AG04449 (cell line): ENCODE measurements at regions not wholly inside any gene's neighbourhood (a gene's known extent, or its start where the extent isn't known, plus 50 kb on each side); places are given as distances from the start of the nearest gene placed in this dataset.

Experiments
- CTCF ChIA-PET: fragments of 350-600 bp; formaldehyde crosslinking; extraction: SDS; loops from one replicate; lab custom pipeline; 2021; ENCODE audit warnings: antibody characterized with exemption; lab: Yijun Ruan, JAX
- POLR2A ChIA-PET: fragments of 400-600, 350-600 bp; formaldehyde crosslinking; extraction: SDS; loops from one replicate; lab custom pipeline; 2020; ENCODE audit warnings: antibody characterized with exemption, inconsistent platforms; lab: Yijun Ruan, JAX
- DNase-seq: peaks from one replicate; pipeline ENCODE4 v3.0.0-alpha.2; 2010; ENCODE audit warnings: low read depth, low spot score
- H3K4me3 ChIP-seq: 2 replicates; pipeline ENCODE4 v1.5.1; 2011; ENCODE audit warnings: low read depth, mild to moderate bottlenecking, control low read depth, low read length
- TF ChIP-seq, protein P1 (sequence below): IDR thresholded peaks from one replicate; pipeline ENCODE4 v1.5.1; 2011; ENCODE audit warnings: mild to moderate bottlenecking, moderate library complexity, low read length, control low read depth, inconsistent platforms; ENCODE audit not compliant: insufficient read depth; ENCODE audit errors: missing control alignments

DNA sequence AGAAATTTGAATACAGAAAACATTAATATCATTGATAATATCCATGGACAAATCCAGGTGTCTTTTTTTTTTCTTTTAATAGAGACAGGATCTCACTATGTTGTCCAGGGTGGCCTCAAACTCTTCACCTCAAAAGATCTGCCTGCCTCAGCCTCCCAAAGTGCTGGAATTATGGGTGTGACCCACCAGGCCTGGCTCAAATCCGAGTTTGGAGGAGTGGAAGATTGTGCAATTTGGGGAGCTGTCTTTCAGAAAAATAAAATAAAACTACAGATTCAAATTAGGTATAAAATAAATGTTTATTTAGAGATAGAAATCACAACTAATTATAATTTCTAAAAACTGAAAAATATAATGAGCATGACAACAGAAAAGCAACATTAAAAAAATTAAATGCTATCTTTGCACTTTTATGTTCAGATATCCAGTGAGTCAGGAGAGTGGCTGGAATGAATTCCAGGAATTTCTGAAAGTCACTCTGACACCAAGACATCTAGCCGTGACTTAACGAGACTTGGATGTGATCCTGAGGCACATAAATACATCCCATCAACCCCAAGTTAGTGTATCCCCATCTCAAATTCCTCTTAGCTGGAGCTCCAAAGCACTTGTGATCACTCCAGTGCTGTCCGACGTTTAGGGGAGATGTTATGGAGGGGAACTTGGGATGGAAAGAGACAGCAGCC is 128.6 kb upstream of the THY1 start:
- ChIA-PET POLR2A (no interaction called here), CTCF (interaction anchor here (0.9 kb wide), 1 partner anchor 11 kb away, joined by 3 read pairs; no protein-coding TSS in a partner anchor)
- DNase-seq, result no peak
- TF ChIP-seq, protein P1, sequence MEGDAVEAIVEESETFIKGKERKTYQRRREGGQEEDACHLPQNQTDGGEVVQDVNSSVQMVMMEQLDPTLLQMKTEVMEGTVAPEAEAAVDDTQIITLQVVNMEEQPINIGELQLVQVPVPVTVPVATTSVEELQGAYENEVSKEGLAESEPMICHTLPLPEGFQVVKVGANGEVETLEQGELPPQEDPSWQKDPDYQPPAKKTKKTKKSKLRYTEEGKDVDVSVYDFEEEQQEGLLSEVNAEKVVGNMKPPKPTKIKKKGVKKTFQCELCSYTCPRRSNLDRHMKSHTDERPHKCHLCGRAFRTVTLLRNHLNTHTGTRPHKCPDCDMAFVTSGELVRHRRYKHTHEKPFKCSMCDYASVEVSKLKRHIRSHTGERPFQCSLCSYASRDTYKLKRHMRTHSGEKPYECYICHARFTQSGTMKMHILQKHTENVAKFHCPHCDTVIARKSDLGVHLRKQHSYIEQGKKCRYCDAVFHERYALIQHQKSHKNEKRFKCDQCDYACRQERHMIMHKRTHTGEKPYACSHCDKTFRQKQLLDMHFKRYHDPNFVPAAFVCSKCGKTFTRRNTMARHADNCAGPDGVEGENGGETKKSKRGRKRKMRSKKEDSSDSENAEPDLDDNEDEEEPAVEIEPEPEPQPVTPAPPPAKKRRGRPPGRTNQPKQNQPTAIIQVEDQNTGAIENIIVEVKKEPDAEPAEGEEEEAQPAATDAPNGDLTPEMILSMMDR, result no peak
- no peak overlapping the region for H3K4me3 ChIP-seq

DNA sequence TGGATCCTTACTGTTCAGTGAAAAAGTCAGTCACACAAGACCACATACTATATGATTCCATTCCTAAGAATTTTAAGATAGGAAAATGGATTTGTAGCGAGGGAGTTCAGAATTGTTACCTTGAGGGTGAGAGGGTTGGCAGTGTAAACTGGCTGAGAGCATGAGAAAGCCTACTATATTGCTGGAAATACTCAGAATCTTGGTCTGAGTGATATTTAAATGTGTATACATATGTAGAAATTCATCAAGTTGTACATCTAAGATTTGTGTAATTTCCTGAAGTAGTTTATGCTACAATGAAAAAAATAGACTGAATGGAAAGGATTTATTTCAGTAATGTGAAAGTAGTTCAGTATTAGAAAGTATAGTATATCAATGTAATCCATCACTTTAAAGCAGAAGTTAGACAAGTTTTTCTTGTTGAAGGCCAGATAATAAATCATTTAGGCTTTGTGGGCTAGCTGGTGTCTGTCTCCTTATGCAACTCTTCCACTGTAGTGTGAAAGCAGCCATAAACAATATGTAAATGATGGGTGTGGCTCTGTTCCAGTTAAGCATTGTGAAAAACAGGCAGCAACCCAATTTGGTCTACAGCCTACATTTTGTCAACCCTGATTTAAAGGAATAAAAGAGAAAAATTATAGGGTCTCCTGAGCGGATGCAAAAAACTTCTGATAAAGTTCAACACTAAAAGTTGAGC is 127.2 kb upstream of the THY1 start:
- CTCF ChIA-PET, result interaction anchor here (0.8 to 2.6 kb wide), 3 partner anchors 12 to 18 kb away, joined by 3 to 18 read pairs (median 3); no protein-coding TSS in a partner anchor

DNA sequence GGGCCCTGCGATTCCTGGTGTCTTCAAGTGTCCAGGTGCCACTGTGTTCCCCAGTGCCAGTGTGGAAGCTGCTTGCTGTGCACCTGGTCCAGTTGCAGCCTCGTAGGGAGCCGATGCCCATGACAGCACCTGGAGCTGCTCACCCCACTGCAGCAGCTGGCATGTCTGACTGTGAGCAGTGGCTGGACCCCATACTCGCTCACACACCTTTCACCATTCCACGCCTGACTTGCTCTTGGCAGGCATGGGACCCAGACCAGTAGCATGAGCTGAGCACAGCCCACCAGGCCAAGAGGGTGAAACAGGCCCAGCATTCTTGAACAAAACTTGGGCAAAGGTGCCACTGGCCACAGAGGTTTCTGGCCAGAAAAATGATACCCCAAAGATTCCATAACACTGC is 124.5 kb upstream of the THY1 start:
- CTCF ChIA-PET, result interaction anchor here (1.3 to 1.8 kb wide), 2 partner anchors 13 to 25 kb away, joined by 3 to 12 read pairs; no protein-coding TSS in a partner anchor
- no peak for DNase-seq
- H3K4me3 ChIP-seq, result no peak overlapping the region
- POLR2A ChIA-PET, result no interaction called here
- TF ChIP-seq, protein P1, result no peak

More for the DNA sequence above, 127.2 kb upstream of the THY1 start:
- DNase-seq, result no peak
- POLR2A ChIA-PET, result no interaction called here
- TF ChIP-seq, protein P1, result no peak
- H3K4me3 ChIP-seq, result no peak overlapping the region

DNA sequence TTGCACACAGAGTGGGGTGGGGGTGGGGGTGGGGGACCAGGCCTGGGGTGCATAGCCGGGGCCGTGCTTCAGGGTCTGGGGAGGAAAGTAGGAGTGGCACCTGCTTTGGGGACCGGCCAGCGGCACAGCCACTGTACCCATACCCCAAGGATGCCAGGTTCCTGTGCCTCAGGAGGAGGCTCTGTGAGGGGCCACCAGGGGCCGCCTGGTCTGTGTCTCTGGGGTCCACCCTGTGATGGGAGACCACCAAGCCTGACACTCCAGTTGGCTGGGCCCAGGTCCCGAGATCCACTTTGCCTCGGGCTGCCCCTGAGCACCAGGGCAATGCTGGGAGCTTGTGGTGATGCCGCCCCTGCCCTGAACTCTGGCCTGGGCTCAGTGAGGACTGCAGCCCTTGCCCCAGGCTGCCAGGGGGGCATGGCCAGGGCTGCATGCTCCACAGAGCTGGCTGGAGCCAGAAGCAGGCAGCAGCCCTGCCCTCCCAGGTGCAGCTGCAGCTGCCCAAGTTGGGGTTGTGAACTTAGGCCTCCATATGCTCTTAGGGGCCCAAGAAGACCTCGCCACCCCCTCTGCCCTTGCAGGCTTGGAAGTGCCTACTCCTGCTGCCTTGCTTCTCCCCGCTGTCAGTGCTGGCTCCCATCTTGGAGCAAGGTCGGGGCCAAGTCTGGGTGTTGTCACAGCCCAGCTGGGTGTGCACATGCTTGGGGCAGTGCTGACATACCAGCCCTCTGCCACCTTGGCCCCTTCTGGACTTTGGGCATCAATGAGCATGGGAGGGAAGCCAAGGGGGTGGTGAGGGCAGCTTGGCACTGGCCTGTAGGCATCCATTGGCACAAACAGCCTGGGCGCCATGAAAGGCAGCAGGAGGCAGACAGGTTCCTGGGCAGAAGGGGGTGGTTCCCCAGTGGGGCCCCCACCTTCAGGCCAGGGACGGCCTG is 123.3 kb upstream of the THY1 start:
- H3K4me3 ChIP-seq, result no peak overlapping the region
- TF ChIP-seq, protein P1, result no peak
- CTCF ChIA-PET, result interaction anchor here (0.8 to 3.3 kb wide), 4 partner anchors 12 to 72 kb away, joined by 3 to 18 read pairs (median 8); no protein-coding TSS in a partner anchor
- POLR2A ChIA-PET, result no interaction called here
- DNase-seq, result no peak

DNA sequence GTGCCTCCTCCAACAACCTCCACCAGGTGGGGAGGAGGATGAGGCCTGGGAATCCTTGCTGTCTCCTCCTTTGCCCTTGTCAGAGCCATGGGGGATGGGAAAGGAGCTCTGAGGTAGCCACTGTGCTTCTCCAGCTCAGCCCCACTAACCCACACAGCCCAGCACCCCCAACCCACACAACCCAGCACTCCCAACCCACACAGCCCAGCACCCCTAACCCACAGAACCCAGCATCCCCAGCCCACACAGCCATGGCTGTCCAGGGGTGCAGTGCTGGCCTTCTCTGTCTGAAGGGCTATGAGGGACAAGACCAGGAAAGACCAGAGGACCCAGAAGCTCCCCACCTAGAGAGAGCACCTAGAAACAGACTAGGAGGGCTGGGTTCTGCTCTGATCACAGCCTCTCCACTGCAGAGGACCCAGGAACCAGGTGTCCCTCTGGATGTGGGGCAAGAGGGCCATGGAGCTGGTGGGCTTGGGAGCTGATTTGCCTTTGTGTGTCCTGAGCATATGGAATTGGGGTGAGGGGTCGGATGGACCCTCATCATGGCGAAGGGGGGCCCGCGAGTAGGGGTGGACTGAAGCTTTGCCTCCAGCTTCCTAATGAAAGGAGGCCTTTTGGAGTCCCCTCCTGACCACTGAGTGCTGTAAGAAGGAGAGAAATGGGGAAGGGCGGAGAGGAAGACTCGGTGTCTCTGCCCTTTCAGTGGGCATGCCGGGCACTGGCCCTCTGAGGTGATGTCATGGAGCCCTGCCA is 117.6 kb upstream of the THY1 start:
- POLR2A ChIA-PET, result no interaction called here
- CTCF ChIA-PET, result interaction anchor here (1.3 kb wide), 1 partner anchor 58 kb away, joined by 4 read pairs; no protein-coding TSS in a partner anchor
- TF ChIP-seq, protein P1, result no peak
- DNase-seq, result no peak
- no peak overlapping the region for H3K4me3 ChIP-seq
